SK-N-SH treated with all-trans-retinoic acid at 6 μM for 48 hours (cell line): ENCODE measurements at regions not wholly inside any gene's neighbourhood (a gene's known extent, or its start where the extent isn't known, plus 50 kb on each side); places are given as distances from the start of the nearest gene placed in this dataset.

ENCODE experiments used
- BACH2 ChIP-seq: fragments of 250-450 bp; sonication (Bioruptor Pico); IDR thresholded peaks from 2 replicates; pipeline ENCODE4 v1.9.0; 2021; ENCODE audit warnings: mild to moderate bottlenecking, borderline replicate concordance
- CREB5 ChIP-seq: fragments of 250-450 bp; sonication (Bioruptor Pico); IDR thresholded peaks from 2 replicates; pipeline ENCODE4 v1.5.1; 2020; ENCODE audit warnings: low read depth, mild to moderate bottlenecking, moderate library complexity
- GLIS3 ChIP-seq: fragments of 250-450 bp; sonication (Bioruptor Pico); IDR thresholded peaks from 2 replicates; pipeline ENCODE4 v1.5.0; 2020; ENCODE audit warnings: mild to moderate bottlenecking, moderate library complexity
- PATZ1 ChIP-seq: fragments of 250-450 bp; sonication (Bioruptor Pico); IDR thresholded peaks from 2 replicates; pipeline ENCODE4 v1.8.0; 2020; ENCODE audit warnings: mild to moderate bottlenecking, moderate library complexity, borderline replicate concordance
- RARB ChIP-seq: fragments of 250-450 bp; sonication (Bioruptor Pico); IDR thresholded peaks from 2 replicates; pipeline ENCODE4 v1.8.0; 2021; ENCODE audit warnings: mild to moderate bottlenecking, moderate library complexity
- TCF4 ChIP-seq: fragments of 250-450 bp; sonication (Bioruptor Pico); IDR thresholded peaks from 2 replicates; pipeline ENCODE4 v1.8.0; 2021; ENCODE audit warnings: mild to moderate bottlenecking, moderate library complexity, borderline replicate concordance
- ZFP30 ChIP-seq: fragments of 450-650 bp; formaldehyde crosslinking; IDR thresholded peaks from 2 replicates; pipeline ENCODE4 v1.5.0; 2022; ENCODE audit warnings: mild to moderate bottlenecking, moderate library complexity
- ZNF70 ChIP-seq: fragments of 450-650 bp; formaldehyde crosslinking; IDR thresholded peaks from 2 replicates; pipeline ENCODE4 v1.5.0; 2020; ENCODE audit warnings: mild to moderate bottlenecking, moderate library complexity
- ZNF8 ChIP-seq: fragments of 450-650 bp; formaldehyde crosslinking; IDR thresholded peaks from 2 replicates; pipeline ENCODE4 v1.5.0; 2020; ENCODE audit warnings: mild to moderate bottlenecking, moderate library complexity

- TF ChIP-seq ZFP30 (CRISPR knock-in tag) (no peak), GLIS3 (no peak), TCF4 (no peak), CREB5 (CRISPR knock-in tag) (no peak), BACH2 (no peak), PATZ1 (CRISPR knock-in tag) (no peak), ZNF8 (no peak), ZNF70 (CRISPR knock-in tag) (no peak), RARB (CRISPR knock-in tag) (no peak)
Measured at GRCh38 chr5:3511934-3512333, 83.7 kb upstream of the IRX1 start.
